ENCODE measurements at regions not wholly inside any gene's neighbourhood (a gene's known extent, or its start where the extent isn't known, plus 50 kb on each side); places are given as distances from the start of the nearest gene placed in this dataset.

DNA sequence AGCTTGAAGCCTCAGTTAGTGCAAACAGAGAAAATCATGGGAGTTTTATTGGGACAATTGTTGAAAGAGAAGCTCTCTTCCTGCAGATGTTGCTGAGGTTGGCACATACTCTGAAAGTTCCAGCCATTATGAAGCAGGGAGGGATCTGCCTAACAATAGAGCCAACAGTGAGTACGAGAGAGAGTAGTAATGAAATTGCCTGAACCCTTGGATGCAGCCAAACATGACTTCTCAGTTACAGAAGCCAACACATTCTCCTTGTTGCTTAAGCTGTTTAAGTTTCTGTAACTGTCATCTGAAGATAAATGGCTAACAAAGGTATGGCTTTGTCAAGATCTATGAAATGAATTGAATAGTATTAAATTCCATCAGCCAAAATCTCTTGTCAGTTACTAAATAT lies 211.0 kb upstream of the TTC14 start:
- POLR2A ChIA-PET, result no interaction called here
- no peak overlapping the region for H3K4me3 ChIP-seq (ENCODE audit: low read depth, low read length)
- Mint-ChIP-seq H3K4me3 (ENCODE audit: unreplicated experiment) (no peak overlapping the region), H3K9me3 (ENCODE audit: unreplicated experiment) (no peaks in the 10 kb centered on the region), H3K27ac (ENCODE audit: unreplicated experiment) (no peak overlapping the region), H3K36me3 (ENCODE audit: insufficient read depth, unreplicated experiment) (no peaks in the 10 kb centered on the region), H3K27me3 (ENCODE audit: insufficient read depth, unreplicated experiment) (peaks cover 3% of the 10 kb centered on the region), H3K4me1 (ENCODE audit: low read depth, unreplicated experiment) (no peaks in the 10 kb centered on the region)
- CTCF ChIA-PET, result no interaction called here
- no peaks in the 10 kb centered on the region for H3K4me1 ChIP-seq
- H3K27me3 ChIP-seq (replicated peaks; ENCODE audit: control insufficient read depth, insufficient read depth, low read length), result no peaks in the 10 kb centered on the region
- intact Hi-C loops (cut with micrococcal nuclease; ENCODE audit: unreplicated experiment), result no loop called here
- H3K9me3 ChIP-seq, result no peaks in the 10 kb centered on the region
- no TSS peak for BruUV-seq (replicated peaks)
- TF ChIP-seq, protein P1, sequence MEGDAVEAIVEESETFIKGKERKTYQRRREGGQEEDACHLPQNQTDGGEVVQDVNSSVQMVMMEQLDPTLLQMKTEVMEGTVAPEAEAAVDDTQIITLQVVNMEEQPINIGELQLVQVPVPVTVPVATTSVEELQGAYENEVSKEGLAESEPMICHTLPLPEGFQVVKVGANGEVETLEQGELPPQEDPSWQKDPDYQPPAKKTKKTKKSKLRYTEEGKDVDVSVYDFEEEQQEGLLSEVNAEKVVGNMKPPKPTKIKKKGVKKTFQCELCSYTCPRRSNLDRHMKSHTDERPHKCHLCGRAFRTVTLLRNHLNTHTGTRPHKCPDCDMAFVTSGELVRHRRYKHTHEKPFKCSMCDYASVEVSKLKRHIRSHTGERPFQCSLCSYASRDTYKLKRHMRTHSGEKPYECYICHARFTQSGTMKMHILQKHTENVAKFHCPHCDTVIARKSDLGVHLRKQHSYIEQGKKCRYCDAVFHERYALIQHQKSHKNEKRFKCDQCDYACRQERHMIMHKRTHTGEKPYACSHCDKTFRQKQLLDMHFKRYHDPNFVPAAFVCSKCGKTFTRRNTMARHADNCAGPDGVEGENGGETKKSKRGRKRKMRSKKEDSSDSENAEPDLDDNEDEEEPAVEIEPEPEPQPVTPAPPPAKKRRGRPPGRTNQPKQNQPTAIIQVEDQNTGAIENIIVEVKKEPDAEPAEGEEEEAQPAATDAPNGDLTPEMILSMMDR (IDR thresholded peaks at IDR 0.05; ENCODE audit: insufficient read depth in 1 of 2, low read depth in 1 of 2, low read length in 1 of 2, severe bottlenecking in 1 of 2, unreplicated experiment in 1 of 2), result no peak
- H3K36me3 ChIP-seq (ENCODE audit: control insufficient read depth, insufficient read depth, low read length), result no peaks in the 10 kb centered on the region
- no peak for DNase-seq

DNA sequence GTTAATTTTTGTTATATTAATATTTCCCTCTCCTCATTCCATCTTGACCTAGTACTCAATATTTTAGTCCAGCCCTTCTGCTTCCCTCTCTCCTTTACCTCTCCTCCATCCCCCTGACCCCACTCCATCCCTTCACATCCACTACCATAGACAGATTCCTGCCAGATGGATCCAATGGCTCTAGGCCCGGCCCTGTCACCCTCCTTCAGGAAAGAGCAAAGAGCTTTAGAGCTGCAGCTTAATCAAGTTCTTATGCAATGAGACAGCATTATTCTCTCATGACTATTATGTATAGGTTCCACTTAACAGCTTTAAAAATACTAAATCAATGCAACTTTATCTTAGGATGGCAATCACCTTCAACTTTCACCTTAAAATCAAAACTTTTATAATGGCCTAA lies 200.7 kb upstream of the TTC14 start:
- H3K27me3 Mint-ChIP-seq (ENCODE audit: insufficient read depth, unreplicated experiment), result peaks cover 3% of the 10 kb centered on the region
- no peaks in the 10 kb centered on the region for H3K36me3 Mint-ChIP-seq (ENCODE audit: insufficient read depth, unreplicated experiment)
- no peak overlapping the region for H3K4me3 ChIP-seq (ENCODE audit: low read depth, low read length)
- no peaks in the 10 kb centered on the region for H3K4me1 ChIP-seq
- CTCF ChIA-PET, result no interaction called here
- intact Hi-C loops (cut with micrococcal nuclease; ENCODE audit: unreplicated experiment), result no loop called here
- H3K27ac Mint-ChIP-seq (ENCODE audit: unreplicated experiment), result no peak overlapping the region
- H3K9me3 ChIP-seq, result no peaks in the 10 kb centered on the region
- no peak overlapping the region for H3K4me3 Mint-ChIP-seq (ENCODE audit: unreplicated experiment)
- POLR2A ChIA-PET, result no interaction called here
- no peaks in the 10 kb centered on the region for H3K36me3 ChIP-seq (ENCODE audit: control insufficient read depth, insufficient read depth, low read length)
- no peaks in the 10 kb centered on the region for H3K4me1 Mint-ChIP-seq (ENCODE audit: low read depth, unreplicated experiment)
- no peaks in the 10 kb centered on the region for H3K9me3 Mint-ChIP-seq (ENCODE audit: unreplicated experiment)
- no peak for DNase-seq
- no TSS peak for BruUV-seq (replicated peaks)
- no peaks in the 10 kb centered on the region for H3K27me3 ChIP-seq (replicated peaks; ENCODE audit: control insufficient read depth, insufficient read depth, low read length)
- TF ChIP-seq, protein P1 (IDR thresholded peaks at IDR 0.05; ENCODE audit: insufficient read depth in 1 of 2, low read depth in 1 of 2, low read length in 1 of 2, severe bottlenecking in 1 of 2, unreplicated experiment in 1 of 2), result no peak

DNA sequence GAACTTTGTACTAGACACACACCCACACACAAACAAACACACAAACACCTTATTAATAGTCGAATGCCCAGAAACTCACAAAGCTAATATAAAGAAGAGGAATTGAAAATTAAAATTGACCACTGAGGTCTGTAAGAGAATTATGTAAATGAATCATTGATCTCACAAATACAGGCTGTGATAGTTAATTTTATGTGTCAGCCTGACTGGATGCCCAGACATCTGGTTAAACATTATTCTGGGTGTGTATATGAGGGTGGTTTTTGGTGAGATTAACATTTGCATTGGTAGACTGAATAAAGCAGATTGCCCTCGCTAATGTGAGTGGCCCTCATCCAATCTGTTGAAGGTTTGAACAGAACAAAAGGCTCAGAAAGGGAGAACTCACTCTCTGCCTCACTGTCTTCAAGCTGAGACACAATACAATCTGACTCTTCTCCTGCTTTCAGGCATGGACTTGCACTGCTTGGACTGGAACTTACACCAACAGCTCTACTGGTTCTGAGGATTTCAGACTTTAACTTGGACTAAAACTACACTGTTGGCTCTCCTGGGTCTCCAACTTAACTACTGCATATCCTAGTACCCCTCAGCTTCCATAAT lies 199.4 kb upstream of the TTC14 start:
- TF ChIP-seq, protein P1 (IDR thresholded peaks at IDR 0.05; ENCODE audit: insufficient read depth in 1 of 2, low read depth in 1 of 2, low read length in 1 of 2, severe bottlenecking in 1 of 2, unreplicated experiment in 1 of 2), result no peak
- Mint-ChIP-seq H3K27ac (ENCODE audit: unreplicated experiment) (no peak overlapping the region), H3K36me3 (ENCODE audit: insufficient read depth, unreplicated experiment) (no peaks in the 10 kb centered on the region), H3K4me1 (ENCODE audit: low read depth, unreplicated experiment) (no peaks in the 10 kb centered on the region), H3K27me3 (ENCODE audit: insufficient read depth, unreplicated experiment) (no peaks in the 10 kb centered on the region), H3K4me3 (ENCODE audit: unreplicated experiment) (no peak overlapping the region), H3K9me3 (ENCODE audit: unreplicated experiment) (no peaks in the 10 kb centered on the region)
- ChIA-PET CTCF (no interaction called here), POLR2A (no interaction called here)
- H3K36me3 ChIP-seq (ENCODE audit: control insufficient read depth, insufficient read depth, low read length), result no peaks in the 10 kb centered on the region
- no peak for DNase-seq
- H3K9me3 ChIP-seq, result no peaks in the 10 kb centered on the region
- no peaks in the 10 kb centered on the region for H3K27me3 ChIP-seq (replicated peaks; ENCODE audit: control insufficient read depth, insufficient read depth, low read length)
- no peaks in the 10 kb centered on the region for H3K4me1 ChIP-seq
- no TSS peak for BruUV-seq (replicated peaks)
- no peak overlapping the region for H3K4me3 ChIP-seq (ENCODE audit: low read depth, low read length)
- intact Hi-C loops (cut with micrococcal nuclease; ENCODE audit: unreplicated experiment), result no loop called here

Measured in Caco-2 (cell line).